Dedifferentiated amniotic fluid mesenchymal stem cell (primary cell): ENCODE measurements at regions not wholly inside any gene's neighbourhood (a gene's known extent, or its start where the extent isn't known, plus 50 kb on each side); places are given as distances from the start of the nearest gene placed in this dataset.
A peak's percentile ranks its signal among the peaks of the same experiment; 100 is the strongest.

ENCODE experiments used
- DNase-seq: peaks from one replicate; pipeline ENCODE4 v3.0.0-alpha.2; 2016; ENCODE audit errors: extremely low spot score

GRCh38 chr4:60013464-60014184, 1186.5 kb upstream of the ADGRL3 start:
- DNase-seq, result no peak

GRCh38 chr4:60016971-60017370, 1183.2 kb upstream of the ADGRL3 start:
- DNase-seq, result no peak

GRCh38 chr4:60019180-60019579, 1180.9 kb upstream of the ADGRL3 start:
- no peak for DNase-seq

- no peak for DNase-seq
These were observed 1180.2 kb upstream of the ADGRL3 start for GRCh38 chr4:60019946-60020345.

- DNase-seq, result no peak
These were observed 1179.7 kb upstream of the ADGRL3 start for GRCh38 chr4:60020389-60020788.

GRCh38 chr4:60033826-60034225, 1166.3 kb upstream of the ADGRL3 start:
- DNase-seq, result no peak

GRCh38 chr4:60034361-60034760, 1165.8 kb upstream of the ADGRL3 start:
- DNase-seq, result no peak

- DNase-seq, result no peak
These were observed 1160.2 kb upstream of the ADGRL3 start for GRCh38 chr4:60039908-60040307.

GRCh38 chr4:60042231-60042652, 1157.9 kb upstream of the ADGRL3 start:
- no peak for DNase-seq

- no peak for DNase-seq
These were observed 1157.2 kb upstream of the ADGRL3 start for GRCh38 chr4:60042941-60043340.

GRCh38 chr4:60078984-60079383, 1121.1 kb upstream of the ADGRL3 start:
- DNase-seq, result no peak

- DNase-seq, result no peak
These were observed 1118.3 kb upstream of the ADGRL3 start for GRCh38 chr4:60081839-60082238.

- DNase-seq, result no peak
These were observed 1111.2 kb upstream of the ADGRL3 start for GRCh38 chr4:60088807-60089486.

GRCh38 chr4:60089546-60090273, 1110.4 kb upstream of the ADGRL3 start:
- no peak for DNase-seq

- DNase-seq, result no peak
These were observed 1103.5 kb upstream of the ADGRL3 start for GRCh38 chr4:60096676-60097075.

- DNase-seq, result no peak
These were observed 1083.5 kb upstream of the ADGRL3 start for GRCh38 chr4:60116592-60116991.

GRCh38 chr4:60117726-60118323, 1082.3 kb upstream of the ADGRL3 start:
- DNase-seq, result no peak

GRCh38 chr4:60122820-60123219, 1077.3 kb upstream of the ADGRL3 start:
- no peak for DNase-seq

GRCh38 chr4:60128888-60129287, 1071.2 kb upstream of the ADGRL3 start:
- DNase-seq, result no peak

GRCh38 chr4:60129740-60130139, 1070.4 kb upstream of the ADGRL3 start:
- DNase-seq, result no peak

- peak; percentile 37 for DNase-seq
These were observed 1066.8 kb upstream of the ADGRL3 start for GRCh38 chr4:60133375-60133774.

GRCh38 chr4:60134099-60134498, 1066.0 kb upstream of the ADGRL3 start:
- no peak for DNase-seq
